Large intestine (tissue), 3 donors: ENCODE measurements at regions not wholly inside any gene's neighbourhood (a gene's known extent, or its start where the extent isn't known, plus 50 kb on each side); places are given as distances from the start of the nearest gene placed in this dataset.
"Not testable (repeated sequence)": the region's sequence is repeated elsewhere in the genome, so short reads cannot be mapped to it uniquely, and the experiment has no call there.

Source experiments
- DNase-seq, 2 donors: peaks; one replicate each; pipeline versions ENCODE4 v3.0.0 to v3.0.0-alpha.2; 2013
- H3K27ac ChIP-seq: one replicate; pipeline ENCODE4 v1.5.1; 2013; ENCODE audit warnings: low read length
- H3K27me3 ChIP-seq: 2 replicates; pipeline ENCODE4 v1.6.1; 2013; ENCODE audit warnings: low read length; ENCODE audit not compliant: control insufficient read depth, insufficient read depth
- H3K36me3 ChIP-seq: 2 replicates; pipeline ENCODE4 v1.6.1; 2013; ENCODE audit warnings: low read length; ENCODE audit not compliant: control insufficient read depth, insufficient read depth
- H3K4me1 ChIP-seq: one replicate; pipeline ENCODE4 v1.6.1; 2013; ENCODE audit warnings: low read length; ENCODE audit not compliant: control insufficient read depth, insufficient read depth
- H3K4me3 ChIP-seq: one replicate; pipeline ENCODE4 v1.5.1; 2013; ENCODE audit warnings: low read length
- H3K9me3 ChIP-seq: one replicate; pipeline ENCODE4 v1.6.1; 2013; ENCODE audit warnings: mild to moderate bottlenecking, low read depth, low read length, moderate library complexity; ENCODE audit not compliant: control insufficient read depth
- WGBS: methylation state at CpG from one replicate; pipeline ENCODE4 v1.1.5; 2013; ENCODE audit warnings: low lambda C conversion rate; ENCODE audit not compliant: insufficient coverage; 5-methylcytosine and 5-hydroxymethylcytosine counted together

DNA sequence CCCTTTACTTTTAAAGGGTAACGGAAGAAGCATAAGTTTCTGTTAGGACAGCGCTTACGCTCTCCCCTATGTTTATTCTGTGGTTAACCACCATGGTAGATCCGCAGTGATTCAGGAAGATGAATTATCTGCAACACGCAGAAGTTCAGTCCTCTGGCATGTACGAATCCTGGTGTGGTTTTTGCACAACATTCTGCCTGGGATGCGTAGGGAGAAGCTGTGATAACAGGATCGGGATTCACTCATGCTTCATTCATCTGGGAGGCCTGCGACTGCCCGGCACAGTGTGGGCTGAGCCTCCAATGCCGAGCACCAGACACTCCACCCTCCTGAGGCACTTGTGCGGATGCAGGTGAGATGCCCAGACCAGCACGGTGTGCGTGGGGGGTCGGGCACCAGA, 84.6 kb upstream of the LPCAT1 start:
- H3K27ac ChIP-seq, DNase-seq: not testable (repeated sequence)
- WGBS = no CpG with 5 or more reads among the region's 15 CpGs

DNA sequence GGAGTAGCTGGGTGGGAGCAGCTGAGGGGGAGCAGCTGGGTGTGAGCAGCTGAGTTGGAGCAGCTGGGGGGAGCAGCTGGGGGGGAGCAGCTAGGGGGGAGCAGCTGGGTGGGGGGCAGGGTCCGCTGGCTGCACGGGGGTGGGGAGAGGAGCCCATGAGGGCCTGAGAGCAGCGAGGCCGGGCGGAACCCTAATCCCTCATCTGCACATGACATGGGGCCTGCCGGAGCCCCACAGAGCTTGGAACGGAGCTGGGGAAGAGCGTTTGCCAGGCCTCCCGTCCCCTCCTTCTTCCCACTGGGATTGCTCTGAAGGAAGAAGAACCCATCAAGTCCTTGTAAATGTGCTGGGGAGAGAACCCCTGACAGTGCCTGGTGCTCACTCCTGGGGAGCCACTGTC, 83.2 kb upstream of the LPCAT1 start:
- H3K9me3 ChIP-seq, H3K36me3 ChIP-seq, H3K27me3 ChIP-seq, H3K4me1 ChIP-seq, H3K27ac ChIP-seq, H3K4me3 ChIP-seq, DNase-seq: not testable (repeated sequence)
- no CpG with 5 or more reads among the region's 9 CpGs for WGBS

More for the DNA sequence above, 84.6 kb upstream of the LPCAT1 start:
- not testable (repeated sequence) for H3K4me3 ChIP-seq, H3K4me1 ChIP-seq, H3K27me3 ChIP-seq, H3K9me3 ChIP-seq, H3K36me3 ChIP-seq

DNA sequence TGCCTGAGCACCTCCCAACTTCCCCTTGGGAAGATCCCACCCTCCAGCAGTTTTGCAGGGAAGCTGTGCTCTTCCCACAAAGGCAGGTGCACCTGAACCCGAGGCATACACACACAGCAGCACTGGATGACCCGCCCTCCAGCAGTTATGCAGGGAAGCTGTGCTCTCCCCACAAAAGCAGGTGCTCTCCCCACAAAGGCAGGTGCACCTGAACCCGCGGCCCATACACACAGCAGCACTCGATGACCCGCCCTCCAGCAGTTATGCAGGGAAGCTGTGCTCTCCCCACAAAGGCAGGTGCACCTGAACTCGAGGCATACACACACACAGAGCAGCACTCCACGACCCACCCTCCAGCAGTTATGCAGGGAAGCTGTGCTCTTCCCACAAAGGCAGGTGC, 80.2 kb upstream of the LPCAT1 start:
- H3K27ac ChIP-seq, H3K4me1 ChIP-seq, H3K36me3 ChIP-seq, DNase-seq, H3K27me3 ChIP-seq, H3K4me3 ChIP-seq, H3K9me3 ChIP-seq: not testable (repeated sequence)
- WGBS = no CpG with 5 or more reads among the region's 8 CpGs

DNA sequence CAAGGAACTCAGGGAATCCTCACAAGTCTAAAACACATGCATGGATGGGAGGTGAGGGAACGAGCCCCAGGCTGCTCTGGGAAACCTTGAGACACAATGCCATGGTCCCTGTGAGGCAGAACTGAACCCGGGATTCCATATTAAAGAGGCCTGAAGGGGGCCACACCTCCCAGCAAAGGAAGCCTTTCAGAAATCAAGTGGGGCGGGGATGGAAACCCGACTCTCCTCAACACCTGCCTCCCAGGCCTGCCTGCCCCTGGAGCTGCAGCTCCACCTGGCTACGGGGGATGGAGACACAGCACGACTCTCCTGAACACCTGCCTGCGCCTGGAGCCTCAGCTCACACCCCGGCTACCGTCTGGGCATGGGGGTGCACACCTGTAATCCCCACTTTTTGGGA, 77.8 kb upstream of the LPCAT1 start:
- WGBS = no CpG with 5 or more reads among the region's 9 CpGs
- not testable (repeated sequence) for H3K27me3 ChIP-seq

DNA sequence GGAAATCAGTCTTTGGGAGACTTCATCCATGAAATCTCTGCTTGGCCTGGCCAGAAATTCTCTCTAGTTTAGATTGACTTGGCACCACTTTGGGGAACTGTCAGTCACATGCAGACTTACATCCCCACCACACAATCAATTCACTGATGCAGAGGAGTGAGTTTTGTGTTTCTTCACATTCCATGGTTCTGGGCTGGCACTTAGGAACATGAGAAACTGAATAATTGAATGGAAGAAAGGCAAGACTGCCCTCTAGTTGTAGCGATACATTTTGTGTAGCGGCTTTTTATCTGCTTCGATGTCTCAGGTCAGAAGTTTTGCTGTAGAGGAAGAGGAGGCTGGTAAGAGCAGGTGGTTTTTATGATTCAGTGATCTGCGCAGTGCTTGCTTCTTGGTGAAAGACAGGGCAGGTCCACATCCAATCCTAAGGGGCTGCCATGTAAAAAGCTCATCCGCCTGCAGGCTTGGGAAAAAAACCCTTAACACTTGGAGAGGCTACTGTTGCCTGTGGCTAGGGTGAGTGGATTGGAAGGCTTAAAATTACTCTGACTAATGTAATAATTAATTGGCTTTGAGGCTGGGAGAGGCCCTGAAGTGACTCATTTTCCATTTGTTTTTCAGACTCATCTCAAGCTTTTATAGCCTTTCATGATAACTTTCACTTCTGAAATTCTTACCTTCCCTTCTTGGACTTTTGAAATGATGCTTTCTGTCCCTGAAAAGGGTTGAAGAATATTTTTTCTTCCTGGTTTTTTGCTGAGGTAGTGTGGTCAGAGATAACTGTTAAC, 75.4 kb upstream of the LPCAT1 start:
- not testable (repeated sequence) for H3K27ac ChIP-seq, H3K9me3 ChIP-seq, H3K4me3 ChIP-seq, H3K4me1 ChIP-seq, H3K27me3 ChIP-seq, H3K36me3 ChIP-seq
- WGBS = no CpG with 5 or more reads among the region's 5 CpGs
- peak in 1 of 2 donors; percentile 13 for DNase-seq

More for the DNA sequence above, 77.8 kb upstream of the LPCAT1 start:
- not testable (repeated sequence) for H3K27ac ChIP-seq, H3K36me3 ChIP-seq, H3K9me3 ChIP-seq, DNase-seq, H3K4me1 ChIP-seq, H3K4me3 ChIP-seq

DNA sequence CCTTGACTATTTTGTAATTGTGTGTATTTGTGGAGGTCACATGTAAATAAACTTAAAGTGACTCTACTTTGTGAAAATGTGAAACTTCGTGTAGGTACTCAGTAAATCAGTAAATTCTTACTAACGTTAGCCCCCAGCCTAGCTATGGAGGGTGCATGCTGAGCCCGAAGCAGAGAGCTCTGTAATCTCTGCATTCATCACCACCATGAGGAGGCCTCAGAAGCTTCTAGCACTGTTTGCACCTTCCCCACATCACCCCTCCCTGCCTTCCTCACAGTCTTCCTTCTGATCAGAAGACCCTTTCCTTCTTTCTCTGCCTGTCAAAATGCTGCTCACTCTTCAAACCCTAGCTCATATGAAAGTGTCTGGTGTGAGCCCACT, 73.3 kb upstream of the LPCAT1 start:
- H3K36me3 ChIP-seq, H3K4me1 ChIP-seq, DNase-seq, H3K4me3 ChIP-seq, H3K27ac ChIP-seq, H3K27me3 ChIP-seq, H3K9me3 ChIP-seq: not testable (repeated sequence)
- WGBS = no CpG with 5 or more reads among the region's 3 CpGs

DNA sequence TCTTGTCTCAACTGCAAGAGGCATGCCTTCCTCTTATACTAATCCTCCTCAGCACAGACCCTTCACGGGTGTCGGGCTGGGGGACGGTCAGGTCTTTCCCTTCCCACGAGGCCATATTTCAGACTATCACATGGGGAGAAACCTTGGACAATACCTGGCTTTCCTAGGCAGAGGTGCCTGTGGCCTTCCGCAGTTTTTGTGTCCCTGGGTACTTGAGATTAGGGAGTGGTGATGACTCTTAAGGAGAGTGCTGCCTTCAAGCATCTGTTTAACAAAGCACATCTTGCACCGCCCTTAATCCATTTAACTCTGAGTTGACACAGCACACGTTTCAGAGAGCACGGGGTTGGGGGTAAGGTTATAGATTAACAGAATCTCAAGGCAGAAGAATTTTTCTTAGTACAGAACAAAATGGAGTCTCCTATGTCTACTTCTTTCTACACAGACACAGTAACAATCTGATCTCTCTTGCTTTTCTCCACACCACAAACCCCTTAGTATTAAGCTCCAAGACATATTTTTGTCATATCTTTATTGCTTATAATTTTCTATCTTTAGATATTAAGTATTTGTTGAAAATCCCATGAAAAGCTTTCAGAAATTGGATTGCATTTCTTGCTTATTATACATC, 72.8 kb upstream of the LPCAT1 start:
- not testable (repeated sequence) for H3K27ac ChIP-seq, H3K4me1 ChIP-seq, DNase-seq, H3K36me3 ChIP-seq, H3K4me3 ChIP-seq, H3K9me3 ChIP-seq, H3K27me3 ChIP-seq
- no CpG with 5 or more reads among the region's 8 CpGs for WGBS

DNA sequence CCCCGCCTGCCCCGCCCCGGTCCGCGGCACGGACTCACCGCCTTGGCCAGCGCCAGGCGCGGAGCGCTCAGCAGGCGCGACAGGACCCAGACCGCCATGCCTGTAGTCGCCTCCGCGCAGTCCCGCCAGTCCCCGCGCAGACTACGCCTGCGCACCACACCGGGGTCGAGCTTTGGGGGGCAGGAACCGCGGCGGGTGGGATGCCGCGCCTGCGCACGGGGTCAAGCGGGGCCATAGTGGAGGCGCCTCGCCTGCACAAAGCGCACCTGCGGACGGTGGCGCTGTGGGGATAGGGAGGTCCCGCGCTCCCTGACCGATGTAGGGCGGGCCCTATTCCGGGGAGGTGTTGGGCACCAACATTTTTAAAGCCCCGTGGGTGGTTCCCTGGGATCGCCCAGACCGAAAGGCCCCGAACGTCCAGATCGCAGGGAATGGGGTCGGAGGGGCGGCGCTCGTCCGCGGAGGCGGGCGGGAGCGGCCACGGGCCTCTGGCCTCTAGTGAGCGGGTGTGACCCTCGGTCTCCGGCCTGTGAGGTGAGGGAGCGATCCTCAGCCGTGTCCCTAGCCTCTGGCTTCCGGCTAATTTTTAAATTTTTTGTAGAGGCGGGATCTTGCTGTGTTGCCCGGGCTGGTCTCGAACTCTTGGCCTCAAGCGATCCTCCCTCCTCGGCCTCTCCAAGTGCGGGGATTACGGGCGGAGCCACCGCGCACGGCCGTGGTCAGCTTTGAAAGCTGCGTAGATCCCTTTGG, 70.8 kb upstream of the LPCAT1 start:
- Histone ChIP-seq H3K4me3 (peak overlapping the region; percentile 66), H3K9me3 (no peaks in the 10 kb centered on the region), H3K27me3 (no peaks in the 10 kb centered on the region), H3K27ac (no peak overlapping the region), H3K36me3 (no peaks in the 10 kb centered on the region), H3K4me1 (no peaks in the 10 kb centered on the region)
- WGBS = no CpG with 5 or more reads among the region's 78 CpGs
- DNase-seq = peak; percentile 73 to 86

DNA sequence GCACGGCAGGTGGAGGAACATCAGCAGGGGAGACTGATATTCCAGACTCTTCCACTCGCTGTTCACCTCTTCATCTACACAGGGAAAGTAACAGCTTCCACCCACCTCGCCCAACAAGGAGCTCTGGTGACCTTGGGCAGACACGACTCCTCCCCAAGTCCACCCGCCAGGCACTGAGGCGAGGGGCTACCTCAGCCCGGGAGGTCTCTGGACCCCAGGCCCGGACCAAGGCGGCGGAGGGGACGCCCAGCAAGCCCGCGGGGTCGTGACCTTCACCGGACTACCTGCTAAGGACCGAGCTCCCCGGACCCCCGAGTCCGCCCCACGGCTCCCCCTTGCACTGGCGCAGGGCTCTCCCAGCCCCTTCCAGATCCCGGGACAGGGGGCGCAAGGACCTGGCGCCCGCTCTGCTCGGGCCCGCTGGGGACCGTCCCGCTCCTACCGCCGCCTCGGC, 70.2 kb upstream of the LPCAT1 start:
- H3K36me3 ChIP-seq = peaks cover 2% of the 10 kb centered on the region
- peak overlapping the region; percentile 66 for H3K4me3 ChIP-seq
- no peaks in the 10 kb centered on the region for H3K9me3 ChIP-seq
- H3K27me3 ChIP-seq = no peaks in the 10 kb centered on the region
- WGBS = no CpG with 5 or more reads among the region's 32 CpGs
- DNase-seq = peak in 1 of 2 donors; percentile 37
- H3K27ac ChIP-seq = no peak overlapping the region
- H3K4me1 ChIP-seq = no peaks in the 10 kb centered on the region

DNA sequence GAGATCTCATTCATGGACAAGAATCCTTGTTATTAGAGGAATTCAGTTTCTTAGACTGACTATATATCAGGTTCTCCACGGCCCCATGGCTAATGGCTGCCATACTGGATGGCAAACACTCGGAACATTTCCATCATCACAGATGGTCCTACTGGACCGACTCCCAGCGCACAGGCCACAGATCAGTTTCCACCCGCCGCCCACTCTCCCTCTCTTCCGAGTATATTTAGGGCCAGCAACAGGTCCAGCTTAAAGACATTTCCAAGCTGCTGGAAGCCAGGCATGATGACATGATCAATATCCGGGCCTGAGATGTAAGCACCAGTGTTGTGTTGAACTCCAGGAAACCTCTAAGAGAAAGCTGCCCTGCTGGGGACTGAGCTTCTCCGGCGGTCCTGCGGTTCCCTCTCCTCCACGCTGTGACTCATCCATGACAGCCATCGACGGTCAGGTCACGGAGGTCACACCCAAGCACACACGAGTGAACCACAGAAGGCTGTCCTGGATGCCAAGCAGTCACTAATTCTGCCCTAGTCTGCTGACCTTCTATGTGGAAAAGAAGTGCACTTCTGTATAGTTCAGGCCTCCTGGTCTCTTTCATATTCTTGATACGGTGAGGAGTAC, 64.4 kb upstream of the LPCAT1 start:
- not testable (repeated sequence) for H3K4me1 ChIP-seq, H3K4me3 ChIP-seq, H3K9me3 ChIP-seq, DNase-seq, H3K27ac ChIP-seq, H3K27me3 ChIP-seq
- no CpG with 5 or more reads among the region's 17 CpGs for WGBS
- peaks cover 16% of the 10 kb centered on the region for H3K36me3 ChIP-seq
